M059J (cell line): ENCODE measurements at regions not wholly inside any gene's neighbourhood (a gene's known extent, or its start where the extent isn't known, plus 50 kb on each side); places are given as distances from the start of the nearest gene placed in this dataset.
"Not testable (repeated sequence)": the region's sequence is repeated elsewhere in the genome, so short reads cannot be mapped to it uniquely, and the experiment has no call there.

Experiments used
- DNase-seq: peaks from one replicate; pipeline ENCODE4 v3.0.0-alpha.2; 2012; ENCODE audit warnings: low read depth

DNA sequence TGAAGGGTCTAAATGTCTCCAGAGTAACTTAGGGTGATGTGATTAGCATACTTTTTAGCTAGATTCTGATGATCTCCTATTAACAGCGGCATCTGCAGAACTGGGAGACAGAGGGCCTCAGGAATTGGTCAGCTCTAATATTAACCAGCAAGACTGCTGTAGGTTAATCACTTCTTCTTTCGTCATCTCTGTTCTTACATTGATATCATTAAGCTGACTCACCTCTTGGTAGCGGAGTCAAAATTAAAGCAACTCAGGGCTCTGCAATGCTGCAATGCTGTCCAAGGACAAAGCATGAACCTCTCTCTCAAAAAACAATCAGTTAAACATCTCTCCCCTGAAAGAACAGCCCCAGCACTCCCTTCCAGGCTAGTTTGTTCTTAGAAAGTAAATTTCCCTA, 57.5 kb upstream of the TRA2B start:
- DNase-seq = peak; percentile 55

DNA sequence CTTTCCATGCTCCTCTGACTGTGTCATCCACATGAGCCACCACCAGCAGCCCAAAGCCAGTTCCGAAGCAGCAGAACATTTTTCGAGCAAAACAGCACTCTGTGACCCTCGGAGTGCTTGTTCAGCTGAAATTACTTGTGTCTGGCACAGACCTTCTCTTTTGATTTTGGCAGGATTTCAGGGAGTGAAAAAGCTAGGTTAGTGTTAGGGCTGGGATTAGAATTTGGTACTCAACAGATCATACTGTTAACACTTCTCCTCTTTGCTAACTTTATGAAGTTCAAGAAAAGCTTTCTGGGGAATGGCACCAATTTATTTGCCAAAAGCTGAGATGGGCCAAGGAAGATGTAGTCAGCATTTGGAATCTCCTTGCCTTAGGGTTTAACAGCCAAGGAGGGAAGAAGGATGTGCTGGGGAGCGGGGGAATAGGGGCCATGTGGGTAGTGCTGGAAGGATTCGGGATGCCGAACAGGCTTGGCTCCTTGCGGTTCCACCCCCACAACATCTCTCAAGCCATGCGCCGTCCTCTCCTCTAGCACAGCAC, 55.1 kb upstream of the TRA2B start:
- DNase-seq = peak; percentile 35

DNA sequence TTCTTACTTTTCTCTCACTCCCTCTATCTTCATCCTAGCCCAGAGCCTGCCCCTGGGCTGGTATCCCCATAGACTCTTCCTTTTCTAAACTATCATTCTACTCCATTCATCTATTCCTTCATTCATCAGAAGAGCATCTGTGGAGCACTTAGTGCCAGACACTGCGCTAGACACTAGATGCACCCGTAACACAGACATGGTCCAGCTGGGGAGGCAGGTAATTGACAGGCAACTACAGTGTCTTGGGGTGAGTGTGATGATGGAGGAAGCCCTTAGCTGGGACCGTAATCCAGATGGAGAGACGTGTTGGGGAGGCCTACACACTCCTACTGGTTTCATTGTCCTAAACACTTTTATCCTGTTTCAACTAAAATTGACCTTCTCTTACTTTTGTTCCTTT, 53.2 kb upstream of the TRA2B start:
- not testable (repeated sequence) for DNase-seq

DNA sequence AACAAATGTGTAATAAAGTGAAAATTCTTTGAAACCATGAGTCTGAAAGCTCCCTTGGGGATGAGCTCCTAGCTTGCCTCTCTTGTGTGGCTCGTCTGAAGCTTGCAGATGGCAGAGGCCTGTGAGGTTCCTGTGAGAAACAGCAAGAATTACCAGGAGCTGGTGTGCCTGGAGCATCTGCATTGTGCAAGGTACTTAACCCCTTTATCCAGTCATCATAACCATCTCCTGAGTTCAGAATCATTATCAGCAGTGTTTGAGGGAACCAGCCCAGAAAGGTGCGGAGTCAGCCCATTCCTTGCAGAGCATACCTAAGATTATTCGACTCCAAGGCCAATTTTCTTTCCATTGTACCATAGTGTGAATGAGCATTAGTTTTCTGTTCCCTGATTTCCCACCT, 51.7 kb upstream of the TRA2B start:
- DNase-seq = no peak

DNA sequence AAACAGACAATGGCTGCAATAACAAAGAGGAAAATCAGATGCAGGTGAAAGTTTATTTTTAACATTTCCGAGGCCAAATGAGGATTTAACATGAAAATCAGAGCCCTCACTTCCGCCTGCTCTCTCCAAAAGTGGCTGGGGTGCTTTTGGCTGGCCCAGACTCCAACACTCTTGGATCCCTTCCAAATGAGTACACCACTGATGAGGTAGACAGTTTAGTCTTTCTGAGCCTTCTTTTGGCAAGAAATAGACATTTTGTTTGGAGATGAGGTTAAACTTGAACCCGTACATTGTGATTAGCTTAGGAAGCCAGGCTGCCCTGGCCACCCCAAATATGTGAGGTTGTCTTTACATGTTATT, 51.0 kb upstream of the TRA2B start:
- no peak for DNase-seq

DNA sequence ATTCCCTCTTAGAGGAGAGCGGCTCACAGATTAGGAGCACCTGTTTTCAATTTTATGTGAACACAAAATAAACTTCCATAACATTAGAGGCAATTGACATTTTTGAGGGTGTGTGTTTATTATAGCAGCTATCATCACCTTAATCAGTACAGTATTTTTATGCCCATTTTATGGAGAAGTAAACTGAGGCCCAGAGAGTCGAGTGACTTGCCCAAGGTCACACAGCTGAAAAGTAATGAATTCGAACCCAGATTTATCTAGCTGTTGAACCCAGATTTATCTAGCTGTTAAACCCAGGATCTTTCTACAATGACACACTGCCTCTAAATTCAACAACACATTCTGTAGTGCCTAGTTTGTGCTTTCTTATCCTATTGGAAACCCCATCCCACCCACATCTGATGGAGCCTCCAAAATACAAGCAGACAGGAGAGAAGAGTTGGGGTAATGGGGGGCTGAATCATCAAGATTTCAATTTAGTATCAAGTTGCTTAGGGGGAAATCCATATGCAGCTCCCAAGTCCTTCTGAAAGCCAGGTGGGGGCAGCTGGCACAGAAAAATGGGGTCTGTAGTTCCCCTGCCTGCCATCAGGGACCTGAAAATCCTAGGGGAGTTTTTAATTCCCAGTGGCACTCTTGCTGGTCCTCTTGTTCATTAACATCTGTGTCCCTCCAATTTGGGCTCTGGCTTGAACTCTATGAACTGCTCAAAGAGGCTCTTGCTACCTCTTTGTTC, 50.4 kb upstream of the TRA2B start:
- no peak for DNase-seq
